H1 (cell line): ENCODE measurements at regions not wholly inside any gene's neighbourhood (a gene's known extent, or its start where the extent isn't known, plus 50 kb on each side); places are given as distances from the start of the nearest gene placed in this dataset.

ENCODE experiments used
- CTCF ChIA-PET: fragments of 300-600 bp; sonication (Branson Sonifier 250); formaldehyde crosslinking; loops from one replicate; lab custom pipeline; 2021; ENCODE audit not compliant: partially characterized antibody; lab: Charles Lee
- POLR2A ChIA-PET: fragments of 300-600 bp; sonication (Branson Sonifier 250); formaldehyde crosslinking; loops from one replicate; lab custom pipeline; 2021; ENCODE audit warnings: inconsistent platforms; ENCODE audit not compliant: partially characterized antibody; lab: Charles Lee
- DNase-seq, 2 experiments: peaks; one replicate each; pipeline versions ENCODE4 v3.0.0 to v3.0.0-alpha.2; 2010 to 2022; ENCODE audit warnings: low spot score in 2 of 2, low read depth in 1 of 2, mixed read lengths in 1 of 2
- FAIRE-seq: peaks from 2 replicates; lab custom pipeline; 2011; peaks lifted over from hg19 to GRCh38; lab: Jason Lieb, UNC
- H2AFZ ChIP-seq: 2 replicates; pipeline ENCODE4 v1.8.1; 2012; ENCODE audit warnings: low read length, inconsistent platforms
- H2AK5ac ChIP-seq: 2 replicates; pipeline ENCODE4 v1.6.1; 2013; ENCODE audit warnings: low read depth, low read length
- H2BK120ac ChIP-seq: replicated peaks from 2 replicates; pipeline ENCODE3; 2013; ENCODE audit warnings: low read depth, low read length, inconsistent platforms
- H2BK12ac ChIP-seq: 2 replicates; pipeline ENCODE4 v1.6.1; 2013; ENCODE audit warnings: low read depth, low read length
- H2BK15ac ChIP-seq: 2 replicates; pipeline ENCODE4 v1.6.1; 2013; ENCODE audit warnings: low read length
- H2BK20ac ChIP-seq: 2 replicates; pipeline ENCODE4 v1.6.1; 2013; ENCODE audit warnings: low read length
- H2BK5ac ChIP-seq: 2 replicates; pipeline ENCODE4 v1.6.1; 2013; ENCODE audit warnings: low read depth, low read length
- H3K14ac ChIP-seq: 2 replicates; pipeline ENCODE4 v1.6.1; 2013; ENCODE audit warnings: inconsistent platforms; ENCODE audit not compliant: insufficient read length
- H3K18ac ChIP-seq: 2 replicates; pipeline ENCODE4 v1.6.1; 2013; ENCODE audit warnings: low read length; ENCODE audit errors: extremely low read depth
- H3K23ac ChIP-seq: 2 replicates; pipeline ENCODE4 v1.6.1; 2013; ENCODE audit warnings: inconsistent platforms; ENCODE audit not compliant: insufficient read length
- H3K23me2 ChIP-seq: 2 replicates; pipeline ENCODE4 v1.6.1; 2013; ENCODE audit warnings: low read depth, low read length
- H3K27ac ChIP-seq: 2 replicates; pipeline ENCODE4 v1.6.1; 2011; ENCODE audit warnings: low read depth, low read length, inconsistent platforms
- H3K27me3 ChIP-seq, 4 experiments: replicated peaks in 1 of 4; 1 replicate in 1 of 4; 2 replicates in 3 of 4; pipeline versions ENCODE4 v1.6.1 to v1.8.1; 2011 to 2013; ENCODE audit warnings: low read length in 3 of 4, mild to moderate bottlenecking in 3 of 4, inconsistent platforms in 2 of 4, mixed read lengths in 2 of 4, moderate library complexity in 1 of 4; ENCODE audit not compliant: control insufficient read depth in 3 of 4, insufficient read depth in 3 of 4; ENCODE audit errors: extremely low read depth in 1 of 4
- H3K36me3 ChIP-seq, 4 experiments: 2 replicates each; pipeline versions ENCODE4 v1.6.1 to v1.8.1; 2011 to 2013; ENCODE audit warnings: mild to moderate bottlenecking in 4 of 4, low read length in 3 of 4, moderate library complexity in 2 of 4, control low read depth in 1 of 4, inconsistent platforms in 1 of 4; ENCODE audit not compliant: insufficient read depth in 4 of 4, control insufficient read depth in 2 of 4
- H3K4ac ChIP-seq: replicated peaks from 2 replicates; pipeline ENCODE3; 2013; ENCODE audit warnings: low read length, low read depth, mixed read lengths, inconsistent platforms; ENCODE audit not compliant: insufficient read length
- H3K4me1 ChIP-seq, 4 experiments: replicated peaks in 1 of 4; 1 replicate in 1 of 4; 2 replicates in 3 of 4; pipeline versions ENCODE4 v1.6.1 to v1.8.1; 2011 to 2013; ENCODE audit warnings: low read length in 3 of 4, inconsistent platforms in 2 of 4, mixed read lengths in 1 of 4; ENCODE audit not compliant: insufficient read depth in 4 of 4, control insufficient read depth in 3 of 4
- H3K4me2 ChIP-seq, 2 experiments: 2 replicates each; pipeline versions ENCODE4 v1.6.1 to v1.8.1; 2011 to 2013; ENCODE audit warnings: low read depth in 2 of 2, low read length in 2 of 2, control low read depth in 1 of 2, inconsistent platforms in 1 of 2, mild to moderate bottlenecking in 1 of 2; ENCODE audit not compliant: insufficient read depth in 1 of 2
- H3K4me3 ChIP-seq, 4 experiments: fragments of 200-600, 300-600 bp in 1 of 4; sonication (generic), shearing (Covaris generic), sonication (Bioruptor Twin) in 1 of 4; 2 replicates each; pipeline versions ENCODE4 v1.5.1 to v1.8.1; 2011 to 2016; ENCODE audit warnings: low read length in 4 of 4, low read depth in 3 of 4, control low read depth in 2 of 4, inconsistent platforms in 2 of 4, mild to moderate bottlenecking in 2 of 4, mixed read lengths in 1 of 4, moderate library complexity in 1 of 4; ENCODE audit not compliant: insufficient read depth in 2 of 4; ENCODE audit errors: extremely low read depth in 1 of 4
- H3K56ac ChIP-seq: replicated peaks from 2 replicates; pipeline ENCODE3; 2013; ENCODE audit warnings: low read depth, mild to moderate bottlenecking, mixed read lengths, low read length, inconsistent platforms; ENCODE audit not compliant: insufficient read length
- H3K79me1 ChIP-seq: 2 replicates; pipeline ENCODE4 v1.6.1; 2013; ENCODE audit warnings: low read depth, low read length, control low read depth
- H3K79me2 ChIP-seq, 2 experiments: 2 replicates each; pipeline versions ENCODE4 v1.6.1 to v1.8.1; 2012 to 2013; ENCODE audit warnings: low read length in 2 of 2, mild to moderate bottlenecking in 2 of 2, inconsistent platforms in 1 of 2; ENCODE audit not compliant: insufficient read depth in 2 of 2, control insufficient read depth in 1 of 2
- H3K9ac ChIP-seq, 4 experiments: replicated peaks in 1 of 4; 1 replicate in 1 of 4; 2 replicates in 3 of 4; pipeline versions ENCODE4 v1.6.1 to v1.8.1; 2011 to 2013; ENCODE audit warnings: low read depth in 3 of 4, low read length in 3 of 4, control low read depth in 2 of 4, mild to moderate bottlenecking in 2 of 4, moderate library complexity in 2 of 4, inconsistent platforms in 1 of 4; ENCODE audit errors: extremely low read depth in 1 of 4
- H3K9me3 ChIP-seq, 2 experiments: 2 replicates each; pipeline versions ENCODE4 v1.6.1 to v1.8.1; 2012 to 2013; ENCODE audit warnings: mild to moderate bottlenecking in 2 of 2, moderate library complexity in 2 of 2, control low read depth in 1 of 2, inconsistent platforms in 1 of 2, low read depth in 1 of 2, low read length in 1 of 2, mixed read lengths in 1 of 2; ENCODE audit not compliant: insufficient read depth in 2 of 2
- H4K20me1 ChIP-seq, 2 experiments: replicated peaks in 1 of 2; 2 replicates each; pipeline versions ENCODE3 to v1.8.1; 2011 to 2013; ENCODE audit warnings: inconsistent platforms in 2 of 2, low read length in 2 of 2, mild to moderate bottlenecking in 1 of 2; ENCODE audit not compliant: insufficient read depth in 2 of 2, control insufficient read depth in 1 of 2
- H4K5ac ChIP-seq: 2 replicates; pipeline ENCODE4 v1.6.1; 2013; ENCODE audit warnings: low read length, low read depth, mixed read lengths, inconsistent platforms; ENCODE audit not compliant: insufficient read length
- H4K8ac ChIP-seq: 2 replicates; pipeline ENCODE4 v1.8.0; 2013; ENCODE audit warnings: mild to moderate bottlenecking, moderate library complexity, low read length, inconsistent platforms; ENCODE audit not compliant: insufficient read depth; ENCODE audit errors: extremely low read depth
- H4K91ac ChIP-seq: replicated peaks from 2 replicates; pipeline ENCODE3; 2013; ENCODE audit warnings: low read length, mixed read lengths, inconsistent platforms; ENCODE audit not compliant: insufficient read length
- CEBPB ChIP-seq: IDR thresholded peaks from 2 replicates; pipeline ENCODE4 v1.6.1; 2012; ENCODE audit warnings: low read depth, low read length
- CHD2 ChIP-seq: IDR thresholded peaks from 2 replicates; pipeline ENCODE4 v1.6.1; 2012; ENCODE audit warnings: low read length, improper control_type of control experiment
- FOSL1 ChIP-seq: IDR thresholded peaks from 2 replicates; pipeline ENCODE4 v1.6.1; 2011; ENCODE audit warnings: mild to moderate bottlenecking, low read depth, low read length, moderate library complexity; ENCODE audit not compliant: insufficient read depth
- GABPA ChIP-seq: IDR thresholded peaks from 2 replicates; pipeline ENCODE4 v1.6.1; 2011; ENCODE audit warnings: mild to moderate bottlenecking, low read length, moderate library complexity, borderline replicate concordance; ENCODE audit not compliant: insufficient read depth
- JUN ChIP-seq: IDR thresholded peaks from 2 replicates; pipeline ENCODE4 v1.6.1; 2011; ENCODE audit warnings: low read depth, mild to moderate bottlenecking, improper control_type of control experiment, low read length
- KDM4A ChIP-seq: IDR thresholded peaks from one replicate; pipeline ENCODE4 v1.7.1; 2012; ENCODE audit warnings: low read depth, mild to moderate bottlenecking, moderate library complexity, low read length, inconsistent platforms; ENCODE audit not compliant: severe bottlenecking
- KDM5A ChIP-seq: fragments of 200-600 bp; IDR thresholded peaks from 2 replicates; pipeline ENCODE4 v1.7.1; 2012; ENCODE audit warnings: mild to moderate bottlenecking, low read length, inconsistent platforms, mixed read lengths
- RFX5 ChIP-seq: IDR thresholded peaks from 2 replicates; pipeline ENCODE4 v1.6.1; 2011; ENCODE audit warnings: low read depth, low read length, improper control_type of control experiment, borderline replicate concordance
- RXRA ChIP-seq: IDR thresholded peaks from 2 replicates; pipeline ENCODE4 v1.6.1; 2011; ENCODE audit warnings: low read depth, mild to moderate bottlenecking, low read length, moderate library complexity; ENCODE audit not compliant: insufficient read depth
- SAP30 ChIP-seq: fragments of 300-600 bp; sonication (generic); IDR thresholded peaks from 2 replicates; pipeline ENCODE4 v1.7.1; 2012; ENCODE audit warnings: low read length, moderate library complexity, mild to moderate bottlenecking, inconsistent platforms; ENCODE audit not compliant: insufficient read depth, insufficient replicate concordance
- SIN3A ChIP-seq, 2 experiments: IDR thresholded peaks in 1 of 2; conservative IDR thresholded peaks in 1 of 2; 2 replicates each; pipeline ENCODE4 v1.6.1; 2011 to 2012; ENCODE audit warnings: low read length in 2 of 2, improper control_type of control experiment in 1 of 2, low read depth in 1 of 2, mild to moderate bottlenecking in 1 of 2
- SUZ12 ChIP-seq: fragments of 200-600 bp; sonication (generic); IDR thresholded peaks from 2 replicates; pipeline ENCODE4 v1.6.1; 2012; ENCODE audit warnings: mild to moderate bottlenecking, inconsistent platforms, low read length, moderate library complexity, mixed read lengths
- TAF1 ChIP-seq: IDR thresholded peaks from 2 replicates; pipeline ENCODE4 v1.6.1; 2011; ENCODE audit warnings: mild to moderate bottlenecking, low read depth, low read length
- WGBS, 2 experiments: shearing (Covaris generic) in 1 of 2; methylation state at CpG; one replicate each; pipeline versions ENCODE4 v1.1.6 to v1.1.7; 2013 to 2015; ENCODE audit warnings: low lambda C conversion rate in 2 of 2, mixed read lengths in 2 of 2, inconsistent platforms in 1 of 2, low coverage in 1 of 2, missing lambda C conversion rate in 1 of 2; ENCODE audit not compliant: insufficient replicate concordance in 2 of 2, insufficient coverage in 1 of 2, insufficient read length in 1 of 2; ENCODE audit errors: extremely low coverage in 1 of 2, missing lambda C conversion rate in 1 of 2; 5-methylcytosine and 5-hydroxymethylcytosine counted together
- TF ChIP-seq, protein P1 (sequence below): IDR thresholded peaks from 2 replicates; pipeline ENCODE4 v1.6.1; 2012; ENCODE audit warnings: low read length, inconsistent platforms

DNA sequence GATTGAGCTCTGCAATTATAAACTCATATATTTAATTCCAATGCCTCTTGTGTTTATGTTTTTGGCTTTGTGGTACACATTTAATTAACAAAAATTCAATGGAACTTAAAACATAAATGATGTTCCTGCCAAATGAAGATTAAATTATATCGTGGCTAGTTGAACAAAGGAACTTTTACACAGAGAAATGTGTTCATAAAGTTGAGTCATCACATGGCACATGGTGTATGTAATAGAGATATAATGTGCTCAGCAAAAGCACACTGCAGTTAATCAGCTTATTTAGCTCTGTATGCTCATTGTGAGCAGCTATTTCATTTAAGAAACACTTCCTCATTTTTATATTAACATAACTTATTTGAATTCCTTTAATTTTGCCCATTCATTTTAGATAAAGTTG lies 1295.6 kb upstream of the CITED2 start:
- Histone ChIP-seq H2AK5ac (no peak overlapping the region), H2BK15ac (no peak overlapping the region), H4K91ac (no peak overlapping the region), H3K4me3 (no peak overlapping the region), H3K18ac (no peak overlapping the region), H3K27me3 (no peaks in the 10 kb centered on the region), H2BK120ac (no peak overlapping the region), H4K8ac (no peak overlapping the region), H2BK5ac (no peak overlapping the region), H3K9me3 (no peaks in the 10 kb centered on the region), H3K79me1 (no peaks in the 10 kb centered on the region), H3K79me2 (no peaks in the 10 kb centered on the region), H3K23ac (no peak overlapping the region), H3K9ac (no peak overlapping the region), H4K5ac (no peak overlapping the region), H3K4me2 (no peak overlapping the region), H3K4me1 (no peaks in the 10 kb centered on the region), H3K56ac (no peak overlapping the region), H3K27ac (no peak overlapping the region), H3K4ac (no peak overlapping the region), H2BK12ac (no peak overlapping the region), H2BK20ac (no peak overlapping the region), H3K23me2 (no peaks in the 10 kb centered on the region), H2AFZ (no peak overlapping the region), H3K36me3 (no peaks in the 10 kb centered on the region), H3K14ac (no peak overlapping the region), H4K20me1 (no peaks in the 10 kb centered on the region)
- 94% methylated on average over 1 of the region's 1 CpG; no CpG with 5 or more reads in 1 of the 2 experiments for WGBS, 2 experiments
- FAIRE-seq (no peak), DNase-seq (no peak)
- CTCF ChIA-PET, result no interaction called here
- POLR2A ChIA-PET, result no interaction called here
- TF ChIP-seq JUN (no peak), SAP30 (no peak), KDM5A (no peak), RXRA (no peak), CHD2 (no peak), CEBPB (no peak), SIN3A (conservative IDR thresholded peaks at IDR 0.05 in 1 of 2, IDR thresholded peaks at IDR 0.05 in 1 of 2; ENCODE audit: low read depth in 1 of 2, low read length in 2 of 2) (no peak), TAF1 (no peak), KDM4A (no peak), GABPA (no peak), FOSL1 (no peak), RFX5 (no peak), SUZ12 (no peak)
- TF ChIP-seq, protein P1, sequence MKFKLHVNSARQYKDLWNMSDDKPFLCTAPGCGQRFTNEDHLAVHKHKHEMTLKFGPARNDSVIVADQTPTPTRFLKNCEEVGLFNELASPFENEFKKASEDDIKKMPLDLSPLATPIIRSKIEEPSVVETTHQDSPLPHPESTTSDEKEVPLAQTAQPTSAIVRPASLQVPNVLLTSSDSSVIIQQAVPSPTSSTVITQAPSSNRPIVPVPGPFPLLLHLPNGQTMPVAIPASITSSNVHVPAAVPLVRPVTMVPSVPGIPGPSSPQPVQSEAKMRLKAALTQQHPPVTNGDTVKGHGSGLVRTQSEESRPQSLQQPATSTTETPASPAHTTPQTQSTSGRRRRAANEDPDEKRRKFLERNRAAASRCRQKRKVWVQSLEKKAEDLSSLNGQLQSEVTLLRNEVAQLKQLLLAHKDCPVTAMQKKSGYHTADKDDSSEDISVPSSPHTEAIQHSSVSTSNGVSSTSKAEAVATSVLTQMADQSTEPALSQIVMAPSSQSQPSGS, result no peak
